GM12878 (cell line): ENCODE measurements at regions not wholly inside any gene's neighbourhood (a gene's known extent, or its start where the extent isn't known, plus 50 kb on each side); places are given as distances from the start of the nearest gene placed in this dataset.

Experiments
- BCL3 ChIP-seq: IDR thresholded peaks from 2 replicates; pipeline ENCODE4 v1.6.1; 2011; ENCODE audit warnings: borderline replicate concordance, low read depth, mild to moderate bottlenecking, moderate library complexity, low read length; ENCODE audit not compliant: insufficient read depth, poor library complexity, severe bottlenecking
- CREB1 ChIP-seq: IDR thresholded peaks from 2 replicates; pipeline ENCODE4 v1.6.1; 2012; ENCODE audit warnings: low read depth, mild to moderate bottlenecking, inconsistent platforms
- POLR2A ChIP-seq: IDR thresholded peaks from 2 replicates; pipeline ENCODE4 v1.6.1; 2011; ENCODE audit warnings: low read depth, mild to moderate bottlenecking, low read length
- POLR2AphosphoS2 ChIP-seq: IDR thresholded peaks from 2 replicates; pipeline ENCODE4 v1.6.1; 2011; ENCODE audit warnings: low read depth, mild to moderate bottlenecking, low read length, improper control_type of control experiment, moderate library complexity
- ZBED1 ChIP-seq: IDR thresholded peaks from 2 replicates; pipeline ENCODE4 v1.6.1; 2016; ENCODE audit warnings: borderline replicate concordance
- TF ChIP-seq, protein P1 (sequence below), 3 experiments: IDR thresholded peaks in 2 of 3; conservative IDR thresholded peaks in 1 of 3; 2 replicates each; pipeline ENCODE4 v1.5.1; 2011; ENCODE audit warnings: low read depth in 3 of 3, low read length in 3 of 3, mild to moderate bottlenecking in 3 of 3, control low read depth in 2 of 3, moderate library complexity in 2 of 3, inconsistent platforms in 1 of 3, mixed read lengths in 1 of 3; ENCODE audit not compliant: control insufficient read depth in 2 of 3, insufficient read depth in 1 of 3; ENCODE audit errors: extremely low read depth in 1 of 3

DNA sequence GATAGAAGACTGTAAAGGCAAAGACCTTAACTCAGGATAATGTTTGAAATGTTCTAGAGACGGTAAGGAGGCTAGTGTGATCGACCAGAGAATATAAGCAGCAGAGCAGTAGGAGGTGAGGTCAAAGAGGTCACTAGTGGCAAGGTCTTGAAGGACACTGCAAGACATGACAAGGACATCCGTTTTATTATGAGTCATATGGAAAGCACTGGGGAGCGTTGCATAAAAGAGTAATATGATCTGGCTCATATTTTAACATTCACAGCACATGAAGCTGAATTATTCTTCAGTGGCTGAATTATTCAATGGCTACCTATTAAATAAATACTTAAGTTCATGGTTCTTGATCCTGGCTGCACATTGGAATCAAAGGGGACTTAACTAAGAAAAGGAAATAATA lies 123.7 kb downstream of the SOX9 start:
- TF ChIP-seq, protein P1, sequence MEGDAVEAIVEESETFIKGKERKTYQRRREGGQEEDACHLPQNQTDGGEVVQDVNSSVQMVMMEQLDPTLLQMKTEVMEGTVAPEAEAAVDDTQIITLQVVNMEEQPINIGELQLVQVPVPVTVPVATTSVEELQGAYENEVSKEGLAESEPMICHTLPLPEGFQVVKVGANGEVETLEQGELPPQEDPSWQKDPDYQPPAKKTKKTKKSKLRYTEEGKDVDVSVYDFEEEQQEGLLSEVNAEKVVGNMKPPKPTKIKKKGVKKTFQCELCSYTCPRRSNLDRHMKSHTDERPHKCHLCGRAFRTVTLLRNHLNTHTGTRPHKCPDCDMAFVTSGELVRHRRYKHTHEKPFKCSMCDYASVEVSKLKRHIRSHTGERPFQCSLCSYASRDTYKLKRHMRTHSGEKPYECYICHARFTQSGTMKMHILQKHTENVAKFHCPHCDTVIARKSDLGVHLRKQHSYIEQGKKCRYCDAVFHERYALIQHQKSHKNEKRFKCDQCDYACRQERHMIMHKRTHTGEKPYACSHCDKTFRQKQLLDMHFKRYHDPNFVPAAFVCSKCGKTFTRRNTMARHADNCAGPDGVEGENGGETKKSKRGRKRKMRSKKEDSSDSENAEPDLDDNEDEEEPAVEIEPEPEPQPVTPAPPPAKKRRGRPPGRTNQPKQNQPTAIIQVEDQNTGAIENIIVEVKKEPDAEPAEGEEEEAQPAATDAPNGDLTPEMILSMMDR (IDR thresholded peaks at IDR 0.05 in 2 of 3, conservative IDR thresholded peaks at IDR 0.05 in 1 of 3; ENCODE audit: control insufficient read depth in 2 of 3, extremely low read depth in 1 of 3, insufficient read depth in 1 of 3, low read depth in 3 of 3, low read length in 3 of 3) = no peak
- TF ChIP-seq BCL3 (no peak), ZBED1 (no peak), POLR2A (no peak), CREB1 (no peak), POLR2AphosphoS2 (no peak)
